Stimulated activated CD4-positive, alpha-beta T cell treated with anti-CD3 and anti-CD28 coated beads, Interleukin-1b, Interleukin-23, amount 100 ng/mL, for 48 hours (primary cell): ENCODE measurements at regions not wholly inside any gene's neighbourhood (a gene's known extent, or its start where the extent isn't known, plus 50 kb on each side); places are given as distances from the start of the nearest gene placed in this dataset.

ENCODE experiments used
- DNase-seq: peaks from one replicate; pipeline ENCODE4 v3.0.0-alpha.2; 2020

- no peak for DNase-seq
Observed at GRCh38 chr6:139919107-139920026, 544.9 kb upstream of the CITED2 start.

- DNase-seq: no peak
Observed at GRCh38 chr6:139917951-139918630, 543.6 kb upstream of the CITED2 start.

- DNase-seq: no peak
Observed at GRCh38 chr6:139914910-139915309, 540.5 kb upstream of the CITED2 start.

- no peak for DNase-seq
Observed at GRCh38 chr6:139912735-139913400, 538.4 kb upstream of the CITED2 start.

GRCh38 chr6:139909992-139910391 is 535.5 kb upstream of the CITED2 start:
- no peak for DNase-seq

GRCh38 chr6:139905404-139906052 is 531.1 kb upstream of the CITED2 start:
- no peak for DNase-seq

- DNase-seq: no peak
Observed at GRCh38 chr6:139904568-139904967, 530.1 kb upstream of the CITED2 start.

- DNase-seq: no peak
Observed at GRCh38 chr6:139904158-139904533, 529.7 kb upstream of the CITED2 start.

- DNase-seq: no peak
Observed at GRCh38 chr6:139903411-139904157, 529.1 kb upstream of the CITED2 start.

- no peak for DNase-seq
Observed at GRCh38 chr6:139895205-139895793, 520.9 kb upstream of the CITED2 start.

GRCh38 chr6:139894271-139894670 is 519.8 kb upstream of the CITED2 start:
- DNase-seq: no peak

GRCh38 chr6:139891471-139891870 is 517.0 kb upstream of the CITED2 start:
- no peak for DNase-seq

- no peak for DNase-seq
Observed at GRCh38 chr6:139888681-139889122, 514.3 kb upstream of the CITED2 start.

- no peak for DNase-seq
Observed at GRCh38 chr6:139887275-139887674, 512.8 kb upstream of the CITED2 start.

- DNase-seq: no peak
Observed at GRCh38 chr6:139886396-139886795, 511.9 kb upstream of the CITED2 start.

- DNase-seq: no peak
Observed at GRCh38 chr6:139885909-139886308, 511.5 kb upstream of the CITED2 start.

GRCh38 chr6:139883776-139884175 is 509.3 kb upstream of the CITED2 start:
- no peak for DNase-seq

GRCh38 chr6:139882977-139883728 is 508.7 kb upstream of the CITED2 start:
- no peak for DNase-seq

GRCh38 chr6:139882234-139882633 is 507.8 kb upstream of the CITED2 start:
- no peak for DNase-seq

- DNase-seq: no peak
Observed at GRCh38 chr6:139881728-139882211, 507.3 kb upstream of the CITED2 start.

- DNase-seq: no peak
Observed at GRCh38 chr6:139881236-139881635, 506.8 kb upstream of the CITED2 start.
